GM23338 (cell line): ENCODE measurements at regions not wholly inside any gene's neighbourhood (a gene's known extent, or its start where the extent isn't known, plus 50 kb on each side); places are given as distances from the start of the nearest gene placed in this dataset.

Experiments
- CREB1 ChIP-seq: fragments of 250-450 bp; sonication (Bioruptor Pico); IDR thresholded peaks from 2 replicates; pipeline ENCODE4 v1.5.0; 2020; ENCODE audit warnings: low read depth, mild to moderate bottlenecking, moderate library complexity
- CTCF ChIP-seq, 2 experiments: fragments of 200-600 bp in 1 of 2; sonication (generic) in 1 of 2; conservative IDR thresholded peaks; 2 replicates each; pipeline versions ENCODE4 v1.5.1 to v1.6.1; 2016 to 2017; ENCODE audit warnings: antibody characterized with exemption in 2 of 2, low read depth in 2 of 2, mild to moderate bottlenecking in 2 of 2, moderate library complexity in 1 of 2
- ETS1 ChIP-seq: IDR thresholded peaks from 2 replicates; pipeline ENCODE4 v1.6.1; 2016; ENCODE audit warnings: antibody characterized with exemption
- EZH2 ChIP-seq: fragments of 200-600 bp; sonication (generic); IDR thresholded peaks from one replicate; pipeline ENCODE4 v1.8.0; 2017; ENCODE audit warnings: antibody characterized with exemption, mild to moderate bottlenecking, low read depth; ENCODE audit not compliant: unreplicated experiment
- EZH2phosphoT487 ChIP-seq: fragments of 200-600 bp; sonication (generic); IDR thresholded peaks from one replicate; pipeline ENCODE4 v1.8.1; 2018; ENCODE audit warnings: antibody characterized with exemption; ENCODE audit not compliant: unreplicated experiment
- JUNB ChIP-seq: IDR thresholded peaks from one replicate; pipeline ENCODE4 v1.6.1; 2016; ENCODE audit warnings: antibody characterized with exemption; ENCODE audit not compliant: unreplicated experiment
- NANOG ChIP-seq: IDR thresholded peaks from 2 replicates; pipeline ENCODE4 v1.6.1; 2016; ENCODE audit warnings: antibody characterized with exemption, borderline replicate concordance
- POLR2AphosphoS5 ChIP-seq: IDR thresholded peaks from 2 replicates; pipeline ENCODE4 v1.6.1; 2016; ENCODE audit warnings: antibody characterized with exemption, low read depth
- REST ChIP-seq: IDR thresholded peaks from one replicate; pipeline ENCODE4 v1.6.1; 2018; ENCODE audit warnings: antibody characterized with exemption; ENCODE audit not compliant: unreplicated experiment
- STAT1 ChIP-seq: IDR thresholded peaks from one replicate; pipeline ENCODE4 v1.6.1; 2016; ENCODE audit warnings: antibody characterized with exemption; ENCODE audit not compliant: unreplicated experiment
- ZNF331 ChIP-seq: fragments of 250-450 bp; sonication (Bioruptor Pico); IDR thresholded peaks from 2 replicates; pipeline ENCODE4 v1.5.0; 2020; ENCODE audit warnings: low read depth, mild to moderate bottlenecking, moderate library complexity
- ZNF462 ChIP-seq: fragments of 250-450 bp; sonication (Bioruptor Pico); IDR thresholded peaks from 2 replicates; pipeline ENCODE4 v1.5.0; 2020; ENCODE audit warnings: mild to moderate bottlenecking, moderate library complexity

- TF ChIP-seq CTCF (conservative IDR thresholded peaks at IDR 0.05; ENCODE audit: low read depth in 2 of 2) (no peak), EZH2 (no peak), POLR2AphosphoS5 (no peak), STAT1 (no peak), ETS1 (no peak), CREB1 (CRISPR knock-in tag) (no peak), EZH2phosphoT487 (no peak), NANOG (no peak), REST (no peak), JUNB (no peak), ZNF462 (CRISPR knock-in tag) (no peak), ZNF331 (no peak)
Observed at GRCh38 chr10:131648386-131649020, 252.3 kb upstream of the PPP2R2D start.
